WI38 (cell line): ENCODE measurements at regions not wholly inside any gene's neighbourhood (a gene's known extent, or its start where the extent isn't known, plus 50 kb on each side); places are given as distances from the start of the nearest gene placed in this dataset.

Experiments used
- H3K4me3 ChIP-seq: 2 replicates; pipeline ENCODE4 v1.5.1; 2011; ENCODE audit warnings: low read depth, mild to moderate bottlenecking, control low read depth, low read length
- CTCF ChIP-seq: IDR thresholded peaks from 2 replicates; pipeline ENCODE4 v1.5.1; 2012; ENCODE audit warnings: low read depth, mild to moderate bottlenecking, control low read depth, low read length

DNA sequence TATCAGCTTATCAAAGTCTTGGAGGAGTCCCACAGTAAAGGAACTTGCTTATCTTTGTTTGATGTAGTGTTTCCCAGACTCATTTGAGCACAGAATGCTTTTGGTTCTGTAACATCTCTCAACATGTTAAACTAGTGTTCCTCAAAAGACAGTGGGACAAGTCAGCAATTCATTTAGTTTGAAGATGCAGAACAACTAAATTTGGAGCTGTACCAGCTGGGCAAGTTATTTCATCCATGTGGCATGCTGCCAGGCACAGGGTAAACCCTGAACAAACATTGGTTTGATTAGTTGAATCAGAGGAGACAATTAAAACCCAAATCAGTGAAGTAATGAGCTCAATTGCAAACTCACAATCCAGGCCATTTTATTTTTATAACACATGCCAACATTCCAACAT lies 141.2 kb downstream of the CSNK2A3 start:
- H3K4me3 ChIP-seq = no peak overlapping the region
- no peak for TF ChIP-seq CTCF

DNA sequence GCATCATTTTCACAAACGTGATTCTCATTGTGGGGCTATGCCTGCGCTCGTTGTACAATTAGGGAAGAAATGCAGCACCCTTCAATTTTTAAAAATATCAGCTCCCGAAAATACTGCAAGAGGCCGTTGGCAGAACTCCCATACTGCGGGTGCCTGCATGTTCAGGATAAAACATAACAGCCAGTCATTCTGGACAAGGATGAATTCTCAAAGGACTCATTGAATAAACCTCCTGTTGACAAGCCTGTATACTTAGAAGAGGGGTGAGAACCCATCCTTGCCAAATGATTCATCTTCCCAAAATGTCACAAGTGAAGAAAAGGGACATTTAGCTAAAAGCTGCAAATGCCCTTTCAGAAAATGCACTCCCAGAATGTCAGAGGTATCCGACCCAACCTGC lies 141.9 kb downstream of the CSNK2A3 start:
- H3K4me3 ChIP-seq = no peak overlapping the region
- no peak for TF ChIP-seq CTCF

DNA sequence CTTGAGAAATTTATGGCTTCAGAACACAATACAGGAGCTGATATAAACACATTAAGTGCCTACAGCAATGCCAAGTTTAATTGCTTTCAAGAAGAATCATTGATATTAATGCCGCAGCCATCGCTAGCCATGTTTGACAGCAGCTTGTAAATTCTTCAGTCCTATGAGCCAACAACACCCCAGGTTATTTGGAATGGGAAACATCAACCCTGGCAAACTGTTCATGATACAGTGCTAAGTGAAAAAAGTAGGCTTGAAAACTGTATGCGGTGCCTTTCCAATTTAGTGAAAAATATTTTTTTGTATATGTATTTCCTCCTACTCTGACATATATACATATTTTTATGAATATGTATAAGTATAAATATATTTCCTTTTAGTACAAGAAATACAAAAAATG lies 142.6 kb downstream of the CSNK2A3 start:
- no peak for TF ChIP-seq CTCF
- no peak overlapping the region for H3K4me3 ChIP-seq

- H3K4me3 ChIP-seq = no peak overlapping the region
- TF ChIP-seq CTCF = no peak
Observed at GRCh38 chr11:11209967-11210366, 143.1 kb downstream of the CSNK2A3 start.

GRCh38 chr11:11208994-11209393 lies 144.1 kb downstream of the CSNK2A3 start:
- no peak for TF ChIP-seq CTCF
- no peak overlapping the region for H3K4me3 ChIP-seq

- no peak overlapping the region for H3K4me3 ChIP-seq
- no peak for TF ChIP-seq CTCF
Observed at GRCh38 chr11:11207428-11207827, 145.6 kb downstream of the CSNK2A3 start.

GRCh38 chr11:11206484-11206883 lies 146.6 kb downstream of the CSNK2A3 start:
- no peak for TF ChIP-seq CTCF

More at GRCh38 chr11:11206484-11206883, 146.6 kb downstream of the CSNK2A3 start:
- no peak overlapping the region for H3K4me3 ChIP-seq
